OCI-LY1 (cell line): ENCODE measurements at regions not wholly inside any gene's neighbourhood (a gene's known extent, or its start where the extent isn't known, plus 50 kb on each side); places are given as distances from the start of the nearest gene placed in this dataset.

ENCODE experiments used
- H2AFZ ChIP-seq: fragments of 200-600 bp; sonication (generic), shearing (Covaris generic); 2 replicates; pipeline ENCODE4 v1.6.0; 2014; ENCODE audit warnings: antibody characterized with exemption, mild to moderate bottlenecking, low read length
- H3F3A ChIP-seq: fragments of 200-600 bp; sonication (generic), shearing (Covaris generic); 2 replicates; pipeline ENCODE4 v1.6.0; 2014; ENCODE audit warnings: mild to moderate bottlenecking, antibody characterized with exemption, low read length, moderate library complexity; ENCODE audit not compliant: insufficient read depth
- H3K27ac ChIP-seq: fragments of 200-600 bp; sonication (generic); 2 replicates; pipeline ENCODE4 v1.5.1; 2014; ENCODE audit warnings: low read length, mixed run types, mild to moderate bottlenecking, low read depth; ENCODE audit not compliant: poor library complexity, severe bottlenecking
- H3K27me3 ChIP-seq: fragments of 200-600 bp; sonication (generic); 2 replicates; pipeline ENCODE4 v1.6.0; 2014; ENCODE audit warnings: antibody characterized with exemption, mild to moderate bottlenecking, low read length, moderate library complexity; ENCODE audit not compliant: insufficient read depth
- H3K36me3 ChIP-seq: fragments of 200-600 bp; sonication (generic); 2 replicates; pipeline ENCODE4 v1.6.1; 2014; ENCODE audit warnings: mild to moderate bottlenecking, antibody characterized with exemption, low read length, moderate library complexity, mixed read lengths; ENCODE audit not compliant: insufficient read depth
- H3K4me1 ChIP-seq: fragments of 200-600 bp; sonication (generic); 2 replicates; pipeline ENCODE4 v1.5.1; 2014; ENCODE audit warnings: mild to moderate bottlenecking, low read length, moderate library complexity; ENCODE audit not compliant: insufficient read depth, severe bottlenecking
- H3K4me2 ChIP-seq: fragments of 200-600 bp; sonication (generic), shearing (Covaris generic); 2 replicates; pipeline ENCODE4 v1.6.1; 2014; ENCODE audit warnings: low read length
- H3K4me3 ChIP-seq: fragments of 200-600 bp; sonication (generic); 2 replicates; pipeline ENCODE4 v1.5.1; 2014; ENCODE audit warnings: low read length, low read depth, mild to moderate bottlenecking, mixed read lengths; ENCODE audit not compliant: poor library complexity, severe bottlenecking
- H3K79me2 ChIP-seq: fragments of 200-600 bp; shearing (Covaris generic); 2 replicates; pipeline ENCODE4 v1.6.1; 2016; ENCODE audit warnings: mixed run types, low read length, mixed read lengths; ENCODE audit not compliant: insufficient read depth
- H3K9ac ChIP-seq: fragments of 200-600 bp; sonication (generic), shearing (Covaris generic); 2 replicates; pipeline ENCODE4 v1.6.1; 2014; ENCODE audit warnings: mild to moderate bottlenecking, low read length, mixed read lengths
- H3K9me2 ChIP-seq: fragments of 200-600 bp; sonication (generic), shearing (Covaris generic); 2 replicates; pipeline ENCODE4 v1.6.1; 2014; ENCODE audit warnings: low read depth, mild to moderate bottlenecking, low read length, mixed read lengths
- H3K9me3 ChIP-seq: fragments of 200-600 bp; shearing (Covaris generic); 2 replicates; pipeline ENCODE4 v1.6.1; 2014; ENCODE audit warnings: low read length, mixed read lengths
- H4K20me1 ChIP-seq: fragments of 200-600 bp; sonication (generic), shearing (Covaris generic); 2 replicates; pipeline ENCODE4 v1.6.0; 2016; ENCODE audit warnings: mild to moderate bottlenecking, low read length; ENCODE audit not compliant: insufficient read depth
- EZH2 ChIP-seq: fragments of 200-600 bp; sonication (generic), shearing (Covaris generic); IDR thresholded peaks from 2 replicates; pipeline ENCODE4 v1.8.0; 2017; ENCODE audit warnings: borderline replicate concordance, mixed run types, mild to moderate bottlenecking, antibody characterized with exemption, low read length, moderate library complexity, mixed read lengths
- TF ChIP-seq, protein P1 (sequence below): fragments of 200-600 bp; sonication (generic), shearing (Covaris generic); IDR thresholded peaks from 2 replicates; pipeline ENCODE4 v1.5.1; 2017; ENCODE audit warnings: mild to moderate bottlenecking, antibody characterized with exemption, low read length, moderate library complexity, mixed read lengths

- no peak overlapping the region for H3K4me3 ChIP-seq
- TF ChIP-seq, protein P1, sequence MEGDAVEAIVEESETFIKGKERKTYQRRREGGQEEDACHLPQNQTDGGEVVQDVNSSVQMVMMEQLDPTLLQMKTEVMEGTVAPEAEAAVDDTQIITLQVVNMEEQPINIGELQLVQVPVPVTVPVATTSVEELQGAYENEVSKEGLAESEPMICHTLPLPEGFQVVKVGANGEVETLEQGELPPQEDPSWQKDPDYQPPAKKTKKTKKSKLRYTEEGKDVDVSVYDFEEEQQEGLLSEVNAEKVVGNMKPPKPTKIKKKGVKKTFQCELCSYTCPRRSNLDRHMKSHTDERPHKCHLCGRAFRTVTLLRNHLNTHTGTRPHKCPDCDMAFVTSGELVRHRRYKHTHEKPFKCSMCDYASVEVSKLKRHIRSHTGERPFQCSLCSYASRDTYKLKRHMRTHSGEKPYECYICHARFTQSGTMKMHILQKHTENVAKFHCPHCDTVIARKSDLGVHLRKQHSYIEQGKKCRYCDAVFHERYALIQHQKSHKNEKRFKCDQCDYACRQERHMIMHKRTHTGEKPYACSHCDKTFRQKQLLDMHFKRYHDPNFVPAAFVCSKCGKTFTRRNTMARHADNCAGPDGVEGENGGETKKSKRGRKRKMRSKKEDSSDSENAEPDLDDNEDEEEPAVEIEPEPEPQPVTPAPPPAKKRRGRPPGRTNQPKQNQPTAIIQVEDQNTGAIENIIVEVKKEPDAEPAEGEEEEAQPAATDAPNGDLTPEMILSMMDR: no peak
- no peak for TF ChIP-seq EZH2
- H4K20me1 ChIP-seq: no peaks in the 10 kb centered on the region
- H3K27ac ChIP-seq: no peak overlapping the region
- no peaks in the 10 kb centered on the region for H3K27me3 ChIP-seq
- no peak overlapping the region for H3K9ac ChIP-seq
- no peak overlapping the region for H3K4me2 ChIP-seq
- H2AFZ ChIP-seq: no peak overlapping the region
- no peaks in the 10 kb centered on the region for H3K9me2 ChIP-seq
- H3K4me1 ChIP-seq: no peaks in the 10 kb centered on the region
- no peaks in the 10 kb centered on the region for H3K79me2 ChIP-seq
- H3K36me3 ChIP-seq: no peaks in the 10 kb centered on the region
- H3F3A ChIP-seq: no peaks in the 10 kb centered on the region
- no peaks in the 10 kb centered on the region for H3K9me3 ChIP-seq
Measured at GRCh38 chr10:85293483-85293882, 965.1 kb downstream of the CCSER2 start.

DNA sequence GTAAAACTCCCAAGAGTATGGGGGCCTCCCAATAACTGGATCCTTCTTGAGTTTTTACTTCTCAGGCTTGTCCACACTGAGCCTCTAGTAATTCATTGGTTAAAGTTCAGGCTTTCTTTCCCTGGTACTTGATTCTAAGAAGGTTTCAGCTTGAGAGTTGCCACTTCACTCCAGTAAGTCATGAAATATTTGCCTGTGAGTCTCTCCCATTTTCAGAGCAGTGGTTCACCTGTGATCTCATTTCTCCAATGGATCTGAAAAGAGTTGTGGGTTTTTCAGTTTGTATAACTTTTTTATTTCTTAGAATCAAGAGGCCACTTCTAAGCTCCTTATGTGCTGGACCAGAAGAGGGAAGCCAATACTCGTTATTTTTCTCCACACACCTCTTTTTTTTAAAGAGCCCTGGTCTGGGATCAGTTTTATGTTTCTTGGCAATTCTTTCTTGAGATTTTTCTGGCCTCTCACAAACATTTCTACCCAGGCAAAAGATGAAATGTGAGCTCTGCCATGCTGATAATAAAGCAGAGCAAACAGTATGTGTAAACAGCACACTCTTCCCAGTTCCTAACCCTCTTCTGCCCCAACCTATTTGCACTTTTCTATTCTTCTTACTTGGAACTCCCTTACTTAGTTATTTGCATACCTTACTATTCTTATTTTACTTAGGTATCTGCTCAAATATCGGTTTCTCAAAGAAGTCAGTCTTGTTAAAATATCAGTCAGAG is 983.4 kb downstream of the CCSER2 start:
- H4K20me1 ChIP-seq: no peaks in the 10 kb centered on the region
- H3K4me3 ChIP-seq: no peak overlapping the region
- no peaks in the 10 kb centered on the region for H3K4me1 ChIP-seq
- H3K27ac ChIP-seq: no peak overlapping the region
- TF ChIP-seq EZH2: no peak
- TF ChIP-seq, protein P1: no peak
- no peak overlapping the region for H2AFZ ChIP-seq
- H3F3A ChIP-seq: no peaks in the 10 kb centered on the region
- no peaks in the 10 kb centered on the region for H3K27me3 ChIP-seq
- no peaks in the 10 kb centered on the region for H3K79me2 ChIP-seq
- no peak overlapping the region for H3K4me2 ChIP-seq
- no peaks in the 10 kb centered on the region for H3K36me3 ChIP-seq
- H3K9me2 ChIP-seq: no peaks in the 10 kb centered on the region
- no peaks in the 10 kb centered on the region for H3K9me3 ChIP-seq
- H3K9ac ChIP-seq: no peak overlapping the region

DNA sequence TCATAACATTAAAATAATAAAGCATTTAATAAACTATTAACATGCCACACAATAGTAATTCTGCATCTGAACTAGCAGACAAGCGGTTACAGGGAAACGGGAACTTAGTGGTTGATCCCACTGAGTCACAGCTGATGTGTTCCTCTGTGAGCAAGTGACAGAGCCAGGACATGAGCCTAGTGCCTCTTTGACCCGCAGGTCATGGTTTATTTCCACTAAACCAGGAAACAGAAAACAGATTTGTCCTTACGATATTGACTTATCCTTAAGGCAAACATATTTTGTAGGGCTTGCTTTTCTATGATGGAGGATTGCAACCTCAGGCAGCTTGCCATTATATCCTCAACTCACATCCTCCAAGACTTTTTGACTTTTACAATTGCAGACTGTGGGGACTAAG is 987.3 kb downstream of the CCSER2 start:
- no peaks in the 10 kb centered on the region for H3K9me3 ChIP-seq

More for the DNA sequence above, 987.3 kb downstream of the CCSER2 start:
- no peaks in the 10 kb centered on the region for H3K36me3 ChIP-seq
- no peaks in the 10 kb centered on the region for H3K4me1 ChIP-seq
- H3K4me3 ChIP-seq: no peak overlapping the region
- TF ChIP-seq, protein P1: no peak
- no peak for TF ChIP-seq EZH2
- H2AFZ ChIP-seq: no peak overlapping the region
- no peak overlapping the region for H3K27ac ChIP-seq
- H3K9me2 ChIP-seq: no peaks in the 10 kb centered on the region
- no peaks in the 10 kb centered on the region for H3K79me2 ChIP-seq
- no peak overlapping the region for H3K9ac ChIP-seq
- H3K4me2 ChIP-seq: no peak overlapping the region
- H3K27me3 ChIP-seq: no peaks in the 10 kb centered on the region
- H4K20me1 ChIP-seq: no peaks in the 10 kb centered on the region
- H3F3A ChIP-seq: no peaks in the 10 kb centered on the region
